HG03571 (cell line): ENCODE measurements at regions not wholly inside any gene's neighbourhood (a gene's known extent, or its start where the extent isn't known, plus 50 kb on each side); places are given as distances from the start of the nearest gene placed in this dataset.

ENCODE experiments used
- ATAC-seq: cut with Tn5 transposase; IDR thresholded peaks from one replicate; pipeline ENCODE4 v1.9.1; 2021; ENCODE audit not compliant: unreplicated experiment

DNA sequence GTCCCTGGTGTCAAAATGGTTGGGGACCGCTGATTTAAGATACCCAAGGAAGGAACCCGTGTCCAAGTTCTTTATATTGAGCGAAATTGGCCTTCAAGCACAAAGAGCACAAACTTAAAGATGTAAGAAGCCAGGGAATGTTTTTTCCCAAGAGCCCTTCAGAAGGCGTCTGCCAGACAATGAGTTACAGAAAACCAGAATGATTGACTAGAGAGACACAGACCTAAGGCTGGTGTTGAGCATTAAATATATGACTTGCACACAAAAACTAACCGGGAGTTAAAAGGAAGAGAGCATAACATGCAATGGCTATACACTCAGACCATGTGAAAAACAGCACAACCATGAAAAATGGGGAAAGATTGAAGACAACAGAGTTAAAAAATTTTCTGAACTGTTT, 157.5 kb upstream of the FAM9B start:
- ATAC-seq, result no peak

- no peak for ATAC-seq
Observed at GRCh38 chrX:9195199-9195880, 161.4 kb upstream of the FAM9B start.

- no peak for ATAC-seq
Observed at GRCh38 chrX:9196961-9197640, 163.2 kb upstream of the FAM9B start.

GRCh38 chrX:9204560-9204959, 170.6 kb upstream of the FAM9B start:
- no peak for ATAC-seq

DNA sequence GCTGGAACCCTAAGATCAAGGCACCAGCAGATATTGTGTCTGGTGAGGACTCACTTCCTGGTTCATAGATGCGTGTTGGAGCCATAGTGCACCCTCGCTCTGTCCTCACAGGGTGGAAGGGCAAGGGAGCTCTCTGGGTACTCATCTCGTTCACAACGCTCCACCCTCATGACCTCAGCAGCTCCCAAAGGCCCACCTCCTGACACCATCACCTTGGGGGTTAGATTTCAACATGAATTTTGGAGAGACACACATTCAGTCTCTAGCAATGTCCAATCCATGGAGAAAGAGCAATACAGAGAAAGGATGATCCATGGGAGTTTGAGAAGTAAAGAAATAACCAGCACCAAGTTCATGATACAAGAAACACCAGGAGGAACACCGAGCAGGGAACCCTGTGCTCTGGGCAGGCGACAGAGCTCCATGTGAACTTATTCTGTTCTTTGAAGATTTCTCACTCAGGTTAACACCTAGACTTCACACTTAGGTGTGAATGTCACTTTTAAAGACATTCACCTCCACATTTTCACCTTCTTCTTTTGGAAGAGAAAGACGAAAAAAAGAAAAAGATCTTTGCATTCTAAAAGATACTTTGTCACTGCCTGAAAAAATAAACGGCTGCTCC, 171.8 kb upstream of the FAM9B start:
- no peak for ATAC-seq

- ATAC-seq, result no peak
Observed at GRCh38 chrX:9207142-9207541, 173.2 kb upstream of the FAM9B start.

GRCh38 chrX:9211269-9211668, 177.3 kb upstream of the FAM9B start:
- ATAC-seq, result no peak

- no peak for ATAC-seq
Observed at GRCh38 chrX:9221781-9222180, 187.9 kb upstream of the FAM9B start.

- ATAC-seq, result no peak
Observed at GRCh38 chrX:9222299-9222698, 188.4 kb upstream of the FAM9B start.

DNA sequence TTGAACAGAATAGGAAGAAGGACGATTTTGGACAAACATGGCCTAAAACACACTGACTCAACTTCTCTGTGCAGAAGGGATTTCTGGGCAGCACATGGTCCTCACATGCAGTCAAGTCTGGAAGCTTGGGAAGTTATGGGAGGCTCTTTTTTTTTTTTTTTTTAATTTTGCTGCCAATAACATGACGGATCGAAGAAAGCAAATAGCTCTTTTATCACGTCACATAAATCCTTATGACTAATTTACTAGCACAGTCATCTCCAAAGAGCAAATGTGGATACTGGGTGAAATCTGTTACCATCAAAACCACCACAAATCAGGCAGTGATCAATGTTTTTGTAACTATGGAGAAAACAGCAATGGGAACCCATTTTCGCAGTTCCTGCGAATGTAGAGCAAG, 193.3 kb upstream of the FAM9B start:
- ATAC-seq, result no peak

DNA sequence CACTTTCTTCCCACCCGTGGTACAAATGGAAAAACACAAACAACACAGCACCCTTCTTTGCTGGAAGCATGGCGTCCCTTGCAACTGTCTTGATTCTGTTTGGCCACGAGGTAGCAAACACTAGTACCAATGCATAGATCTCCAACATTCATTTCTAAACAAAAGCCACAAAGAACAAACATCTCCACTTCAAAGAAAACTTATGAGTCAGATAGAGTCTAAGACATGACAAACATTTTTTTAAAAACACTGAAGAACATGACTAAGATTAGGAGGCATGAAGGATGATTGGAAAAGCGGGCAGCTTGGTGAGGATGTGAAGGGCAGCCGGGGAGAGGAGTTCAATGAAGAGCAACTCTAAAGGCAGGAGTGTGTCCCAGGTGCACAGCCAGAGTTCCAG, 197.6 kb upstream of the FAM9B start:
- ATAC-seq, result no peak

DNA sequence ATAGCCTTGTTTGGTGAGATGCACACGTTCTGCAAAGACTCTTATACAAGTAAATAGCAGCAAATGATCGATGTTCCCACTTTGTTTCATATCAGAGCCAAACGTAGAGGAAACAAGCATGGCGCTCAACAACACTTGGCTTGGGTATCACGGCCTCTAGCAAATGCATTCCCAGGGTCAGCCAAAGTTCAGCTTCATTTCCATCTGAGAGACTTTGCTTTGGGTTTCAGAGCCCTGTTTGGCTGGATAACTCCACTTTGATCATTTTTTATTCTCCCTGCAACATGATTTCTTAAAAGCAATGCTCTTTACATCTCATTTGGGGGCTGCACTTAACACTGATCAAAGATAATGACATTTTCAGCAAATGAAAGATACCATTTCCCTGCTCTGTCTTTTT, 199.2 kb upstream of the FAM9B start:
- ATAC-seq, result no peak

DNA sequence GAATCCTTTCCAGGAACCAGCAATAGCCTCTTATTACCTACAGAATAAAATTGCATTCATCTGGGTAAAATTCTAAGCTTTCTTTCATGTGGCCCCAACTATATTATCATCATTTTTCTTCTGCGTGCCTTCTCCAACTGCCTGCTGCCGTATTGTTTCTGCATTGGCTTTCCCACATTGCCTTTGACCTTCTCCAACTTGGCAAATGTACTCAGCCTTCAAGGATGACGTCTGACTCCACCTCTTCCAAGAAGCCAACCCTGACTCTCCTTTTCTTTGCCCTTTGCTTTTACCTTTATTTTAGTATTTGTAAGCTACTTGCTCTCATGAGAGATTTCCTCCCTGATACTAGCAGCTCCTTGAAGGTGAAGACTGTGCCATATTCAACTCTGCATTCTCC, 200.4 kb upstream of the FAM9B start:
- ATAC-seq, result no peak

DNA sequence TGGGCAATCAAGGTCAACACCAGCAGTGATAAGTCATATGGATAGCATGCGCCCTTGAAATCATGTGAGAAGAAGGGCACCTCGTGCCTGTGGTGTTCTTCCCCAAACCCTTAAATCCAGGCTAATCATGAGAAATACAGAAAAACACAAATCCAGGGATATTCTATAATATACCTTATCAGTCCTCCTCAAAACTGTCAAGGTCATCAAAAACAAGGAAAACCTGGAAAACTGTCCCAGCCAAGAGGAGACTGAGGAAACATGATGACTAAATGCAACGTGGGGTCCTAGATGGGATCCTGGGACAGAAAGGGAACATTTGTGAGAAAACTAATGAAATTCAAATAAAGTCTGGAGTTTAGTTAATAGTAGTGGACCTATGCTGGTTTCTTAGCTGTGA, 201.8 kb upstream of the FAM9B start:
- no peak for ATAC-seq

DNA sequence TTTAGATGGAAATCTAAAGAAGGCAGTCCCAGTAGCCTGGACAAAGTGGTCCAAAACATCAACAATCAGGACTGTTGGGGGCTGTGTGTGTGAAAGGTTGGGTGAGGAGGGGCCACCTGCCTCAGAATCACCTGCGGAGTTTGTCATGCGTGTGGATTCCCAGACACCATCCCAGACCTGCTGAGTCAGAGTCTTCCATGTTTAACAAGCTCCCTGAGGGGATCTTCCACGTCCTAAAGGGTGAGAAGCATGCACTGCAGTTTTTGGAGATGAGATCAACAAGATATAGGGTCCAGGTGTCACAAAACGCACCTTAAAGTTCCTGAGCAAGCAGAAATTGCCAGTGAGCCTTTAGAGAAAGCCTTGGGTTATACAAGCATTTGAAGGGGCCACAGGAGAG, 207.0 kb upstream of the FAM9B start:
- ATAC-seq, result no peak

DNA sequence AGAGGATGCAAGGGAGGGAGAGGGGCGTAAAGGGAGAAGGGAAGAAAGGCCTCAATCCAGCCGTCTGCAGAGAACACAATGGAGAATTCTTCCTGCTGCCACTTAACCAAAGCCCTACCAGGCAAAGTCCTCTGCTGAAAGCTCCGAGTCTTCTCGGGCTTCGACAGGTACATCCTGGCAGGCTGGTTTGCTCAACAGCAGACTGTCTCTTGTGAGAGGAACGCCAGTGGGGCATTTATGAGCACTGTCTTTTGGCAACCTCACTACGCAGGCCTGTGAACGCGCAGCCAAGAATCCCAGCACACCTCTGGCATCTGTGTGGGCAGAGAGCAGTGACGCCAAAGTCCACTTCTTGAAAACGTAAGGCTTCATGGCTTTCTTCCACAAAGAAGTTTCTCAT, 207.5 kb upstream of the FAM9B start:
- ATAC-seq, result no peak

DNA sequence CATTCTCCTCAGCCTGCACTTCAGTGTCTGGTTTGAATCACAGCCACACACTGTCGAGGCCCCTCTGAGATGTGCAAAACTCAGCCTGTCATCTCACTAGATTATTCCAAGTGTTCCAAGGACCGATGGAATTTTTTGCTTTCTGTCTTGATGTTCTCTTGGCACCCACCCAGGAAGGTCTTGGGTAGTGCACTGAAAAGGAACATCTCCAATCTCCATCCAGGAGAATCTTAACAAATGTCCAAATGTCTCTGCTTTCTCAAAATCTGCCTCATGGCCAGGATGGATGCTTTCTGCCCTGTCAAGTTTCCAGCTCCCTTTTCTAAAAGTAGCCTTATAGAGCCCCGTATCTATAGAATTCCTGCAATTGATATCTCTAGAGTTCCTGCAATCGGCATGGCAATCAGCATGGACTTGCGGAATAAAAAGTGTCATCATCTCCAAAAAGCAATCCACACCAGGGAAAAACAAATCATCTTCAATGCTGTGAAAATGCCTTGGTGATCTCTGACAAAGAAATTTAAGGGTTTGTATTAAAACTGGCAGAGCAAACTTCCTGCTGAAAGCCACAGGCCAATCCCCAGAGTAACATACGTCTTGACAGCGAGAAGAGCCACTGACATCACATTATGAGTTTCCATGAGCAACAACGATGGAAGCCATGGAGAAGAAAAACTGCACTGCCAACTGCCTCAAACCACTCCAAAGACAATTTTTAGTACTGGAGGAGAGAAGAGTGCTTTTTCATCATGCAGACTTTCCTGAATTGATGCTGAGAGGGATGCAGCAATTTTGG, 215.3 kb upstream of the FAM9B start:
- ATAC-seq, result no peak

DNA sequence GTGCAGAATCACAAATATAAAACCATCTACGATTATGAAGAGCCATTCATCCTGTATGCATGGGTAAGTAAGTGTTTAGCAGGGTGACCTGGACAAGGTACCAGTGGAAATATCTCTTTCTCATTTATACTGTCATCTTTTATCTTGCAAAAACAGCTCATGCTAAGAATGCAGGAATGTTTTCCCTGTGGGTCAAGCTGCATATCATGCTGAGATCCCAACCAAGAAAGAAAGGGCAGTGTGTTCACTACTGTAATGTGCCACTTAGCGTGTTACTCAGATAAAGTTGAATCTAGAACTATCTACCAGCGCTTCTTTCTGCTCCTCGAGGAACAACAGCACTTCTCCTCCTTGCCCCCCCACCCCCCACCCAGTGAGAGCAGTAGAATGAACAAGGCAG, 212.7 kb upstream of the TBL1X start:
- no peak for ATAC-seq

DNA sequence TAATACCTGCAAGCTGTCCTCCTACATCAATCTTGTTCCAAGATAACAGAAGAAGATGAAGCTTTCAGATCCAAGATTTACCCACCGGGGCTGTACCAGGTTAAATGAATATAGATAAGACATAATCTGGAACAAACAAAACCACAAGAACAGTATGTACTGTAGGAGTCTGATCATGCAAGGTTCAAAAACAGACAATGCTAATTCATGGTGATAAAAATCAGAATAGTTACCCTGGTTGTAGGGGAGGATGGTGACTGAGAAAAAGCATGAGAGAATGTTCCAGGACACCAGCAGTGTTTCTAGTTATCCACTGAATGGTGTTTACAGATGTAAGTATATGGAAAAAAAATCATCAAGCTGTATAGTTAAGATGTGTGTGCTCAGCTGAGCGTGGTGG, 211.6 kb upstream of the TBL1X start:
- no peak for ATAC-seq

DNA sequence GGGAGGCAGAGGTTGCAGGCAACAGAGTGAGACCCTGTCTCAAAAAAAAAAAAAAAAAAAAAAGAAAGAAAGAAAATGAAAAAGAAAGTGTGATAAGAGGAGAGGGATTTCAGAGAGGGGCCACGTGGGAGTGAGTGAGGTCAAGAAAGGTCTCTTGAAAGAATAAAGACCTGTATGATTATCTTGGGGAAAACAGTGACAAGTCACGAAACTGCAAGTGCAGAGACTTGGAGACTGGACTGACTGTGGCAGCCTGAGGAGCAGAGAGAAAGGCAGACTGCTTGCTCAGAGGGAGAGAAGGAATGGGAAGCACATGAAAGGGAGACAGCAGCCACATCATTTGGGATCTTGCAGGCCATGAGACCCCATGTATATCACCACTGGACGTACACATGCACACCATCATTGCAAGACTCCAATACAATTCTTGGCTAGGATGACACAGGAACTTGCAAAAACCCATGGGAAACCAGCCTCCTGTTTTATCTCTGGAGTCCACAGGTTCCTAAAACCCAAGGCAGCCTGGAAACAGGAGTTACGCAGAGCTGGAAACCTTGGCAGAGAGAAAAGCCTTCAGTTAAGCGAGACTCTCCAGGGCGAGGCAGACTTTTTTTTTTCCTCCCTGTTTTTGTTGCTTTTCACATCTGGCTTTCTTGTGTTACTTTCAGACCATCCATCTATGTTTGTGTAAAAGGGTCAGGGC, 207.0 kb upstream of the TBL1X start:
- no peak for ATAC-seq

DNA sequence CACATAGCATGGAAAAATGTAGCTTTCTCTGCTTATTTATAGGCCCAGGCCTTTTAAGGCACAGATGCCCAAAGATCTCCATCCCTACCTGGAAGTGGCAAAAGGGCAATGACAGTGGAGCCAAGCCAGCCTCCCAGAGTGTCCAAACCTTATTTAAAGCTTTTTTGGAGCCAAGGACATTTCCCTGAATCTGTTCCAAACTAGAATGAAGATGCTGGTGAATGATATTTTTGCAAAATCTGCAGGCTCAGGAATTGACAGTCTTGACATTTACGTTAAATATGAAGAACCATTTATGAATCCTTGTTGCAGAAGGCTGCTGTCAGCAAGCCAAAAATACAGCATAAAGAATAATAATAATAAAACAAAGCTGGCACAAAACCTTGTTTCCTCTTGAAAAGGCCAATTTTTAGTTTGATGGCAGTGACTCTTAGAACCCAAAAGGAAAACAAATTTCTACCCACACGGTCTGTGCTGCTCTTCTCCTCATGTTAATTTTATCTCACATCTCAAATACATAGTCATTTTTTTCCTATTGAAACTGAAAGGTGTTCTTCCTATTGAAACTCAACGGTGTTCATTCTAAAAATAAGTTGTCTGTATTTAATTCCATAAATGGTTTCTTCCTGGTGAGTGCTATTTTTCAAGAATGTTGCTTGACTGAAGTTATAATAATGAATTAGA, 206.3 kb upstream of the TBL1X start:
- no peak for ATAC-seq
